ENCODE measurements at regions not wholly inside any gene's neighbourhood (a gene's known extent, or its start where the extent isn't known, plus 50 kb on each side); places are given as distances from the start of the nearest gene placed in this dataset.

DNA sequence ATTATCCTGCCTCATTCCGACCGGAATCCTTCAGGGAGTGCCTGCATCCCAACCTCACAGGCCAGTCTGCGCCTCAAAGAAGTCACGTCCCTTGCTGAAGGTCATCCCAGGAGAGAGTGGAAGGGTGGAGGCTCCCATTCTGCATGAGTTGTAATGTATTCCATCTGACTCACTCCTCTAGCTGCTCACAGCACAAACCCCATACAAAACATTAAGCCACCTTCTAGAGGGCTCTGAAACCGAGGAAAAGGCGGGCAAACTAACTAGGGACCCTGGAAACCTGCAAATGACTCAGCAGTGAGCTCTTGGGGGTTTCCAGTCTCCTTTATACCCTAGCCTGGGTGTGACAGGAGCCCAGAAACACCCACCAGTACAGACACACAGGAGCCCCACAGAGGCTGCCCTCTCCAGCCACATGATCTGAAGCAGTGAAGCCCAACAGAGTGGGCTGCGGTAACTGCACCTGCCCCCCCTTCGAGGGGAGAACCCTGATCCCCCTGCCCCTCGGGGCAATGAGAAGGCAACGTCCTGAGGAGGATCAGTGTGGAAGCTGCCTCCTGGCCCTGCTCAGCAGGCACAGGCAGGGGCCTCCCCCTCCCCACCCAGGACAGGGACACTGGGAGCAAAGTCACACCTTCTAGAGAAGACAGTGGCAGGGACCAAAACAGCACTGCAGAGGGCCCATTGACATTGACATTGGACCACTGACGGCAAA is 69.3 kb upstream of the SNTG2 start:
- WGBS: 52% methylated on average over 11 of the region's 11 CpGs
- H3K9ac ChIP-seq (ENCODE audit: low read length): no peak overlapping the region
- no peak overlapping the region for H2AFZ ChIP-seq (ENCODE audit: low read depth, low read length)
- no peaks in the 10 kb centered on the region for H3K36me3 ChIP-seq (ENCODE audit: control insufficient read depth in 1 of 2, insufficient read depth in 2 of 2, low read depth in 1 of 2, low read length in 2 of 2)
- H2AK5ac ChIP-seq (ENCODE audit: low read length, severe bottlenecking): no peak overlapping the region
- no peak overlapping the region for H3K18ac ChIP-seq (ENCODE audit: low read depth in 1 of 2, low read length in 2 of 2)
- H3K27me3 ChIP-seq (ENCODE audit: control insufficient read depth in 1 of 2, insufficient read depth in 1 of 2, low read length in 2 of 2): peaks cover 21 to 53% of the 10 kb centered on the region in 2 experiments
- H2BK15ac ChIP-seq (ENCODE audit: low read depth, poor library complexity, severe bottlenecking): no peak overlapping the region
- H3K9me3 ChIP-seq (ENCODE audit: control insufficient read depth, low read length): no peaks in the 10 kb centered on the region
- H2BK5ac ChIP-seq (ENCODE audit: low read depth, low read length, poor library complexity, severe bottlenecking): no peak overlapping the region
- H3K23ac ChIP-seq (ENCODE audit: low read length in 2 of 2): no peak overlapping the region
- no peaks in the 10 kb centered on the region for H3K4me1 ChIP-seq (ENCODE audit: control insufficient read depth, insufficient read depth, low read depth, low read length)
- H3K4me3 ChIP-seq (ENCODE audit: insufficient read depth in 1 of 2, low read depth in 1 of 2, low read length in 2 of 2): no peak overlapping the region
- H3K27ac ChIP-seq (ENCODE audit: low read length, poor library complexity, severe bottlenecking): no peak overlapping the region
- no peak overlapping the region for H3K4ac ChIP-seq (ENCODE audit: low read depth in 1 of 2, low read length in 2 of 2)
- H3K14ac ChIP-seq (ENCODE audit: low read length in 2 of 2): no peak overlapping the region
- no peak overlapping the region for H4K8ac ChIP-seq (ENCODE audit: low read length)
- DNase-seq: no peak
- no peak overlapping the region for H4K91ac ChIP-seq (ENCODE audit: low read length)
- H3K79me1 ChIP-seq (replicated peaks; ENCODE audit: low read length, poor library complexity, severe bottlenecking): no peaks in the 10 kb centered on the region
- no peak overlapping the region for H2BK12ac ChIP-seq (ENCODE audit: low read length in 2 of 2)
- H2BK120ac ChIP-seq (ENCODE audit: low read depth, low read length): no peak overlapping the region
- no peak overlapping the region for H3K4me2 ChIP-seq (ENCODE audit: low read length, poor library complexity, severe bottlenecking)

DNA sequence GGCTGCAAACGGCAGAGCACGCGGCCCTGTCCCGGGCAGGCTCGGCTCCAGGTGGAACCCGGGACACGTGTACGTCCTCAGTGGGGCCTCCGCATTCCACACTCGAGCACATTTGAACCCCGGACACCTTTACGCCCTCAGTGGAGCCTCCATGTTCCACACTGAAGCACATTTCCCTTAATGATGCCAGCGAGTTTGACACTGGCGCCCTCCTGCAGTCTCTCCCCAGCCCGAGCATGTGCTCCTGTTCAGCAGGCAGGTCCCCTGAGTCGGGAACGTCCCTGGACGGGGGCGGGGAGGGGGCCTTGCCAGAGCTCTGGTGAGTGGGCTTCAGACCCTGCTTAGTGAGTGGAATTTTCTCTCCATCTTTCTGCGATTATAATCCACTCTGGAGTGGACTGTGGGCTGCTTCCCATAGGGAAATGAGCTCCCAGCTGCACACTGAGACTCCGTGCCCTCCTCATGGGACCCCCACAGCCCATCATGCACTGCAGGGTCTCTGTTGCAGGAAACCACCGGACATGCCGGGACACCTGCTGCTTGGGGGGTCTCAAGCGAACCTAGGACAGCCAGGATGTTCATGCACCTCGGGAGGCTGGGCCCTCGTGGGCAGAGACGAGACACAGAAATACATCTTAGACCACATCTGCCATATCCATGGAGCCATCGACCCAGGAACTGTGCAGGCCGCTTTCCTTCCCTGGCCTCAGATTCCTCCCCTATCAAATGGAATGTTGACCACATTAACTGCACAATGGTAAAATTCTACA is 70.3 kb upstream of the SNTG2 start:
- Histone ChIP-seq H2AK5ac (ENCODE audit: low read length, severe bottlenecking) (no peak overlapping the region), H3K14ac (ENCODE audit: low read length in 2 of 2) (no peak overlapping the region), H4K91ac (ENCODE audit: low read length) (no peak overlapping the region), H3K9me3 (ENCODE audit: control insufficient read depth, low read length) (no peaks in the 10 kb centered on the region), H3K23ac (ENCODE audit: low read length in 2 of 2) (no peak overlapping the region), H3K18ac (ENCODE audit: low read depth in 1 of 2, low read length in 2 of 2) (no peak overlapping the region), H3K9ac (ENCODE audit: low read length) (no peak overlapping the region), H2BK5ac (ENCODE audit: low read depth, low read length, poor library complexity, severe bottlenecking) (no peak overlapping the region), H2BK15ac (ENCODE audit: low read depth, poor library complexity, severe bottlenecking) (no peak overlapping the region), H3K4me2 (ENCODE audit: low read length, poor library complexity, severe bottlenecking) (no peak overlapping the region), H3K79me1 (replicated peaks; ENCODE audit: low read length, poor library complexity, severe bottlenecking) (no peaks in the 10 kb centered on the region), H3K4ac (ENCODE audit: low read depth in 1 of 2, low read length in 2 of 2) (no peak overlapping the region), H3K4me3 (ENCODE audit: insufficient read depth in 1 of 2, low read depth in 1 of 2, low read length in 2 of 2) (no peak overlapping the region), H3K27ac (ENCODE audit: low read length, poor library complexity, severe bottlenecking) (no peak overlapping the region), H3K27me3 (ENCODE audit: control insufficient read depth in 1 of 2, insufficient read depth in 1 of 2, low read length in 2 of 2) (peaks cover 21 to 54% of the 10 kb centered on the region in 2 experiments), H4K8ac (ENCODE audit: low read length) (no peak overlapping the region), H2BK12ac (ENCODE audit: low read length in 2 of 2) (no peak overlapping the region), H3K36me3 (ENCODE audit: control insufficient read depth in 1 of 2, insufficient read depth in 2 of 2, low read depth in 1 of 2, low read length in 2 of 2) (no peaks in the 10 kb centered on the region), H2BK120ac (ENCODE audit: low read depth, low read length) (no peak overlapping the region), H3K4me1 (ENCODE audit: control insufficient read depth, insufficient read depth, low read depth, low read length) (no peaks in the 10 kb centered on the region), H2AFZ (ENCODE audit: low read depth, low read length) (no peak overlapping the region)
- no peak for DNase-seq
- 84% methylated on average over 27 of the region's 29 CpGs for whole genome bisulfite sequencing

DNA sequence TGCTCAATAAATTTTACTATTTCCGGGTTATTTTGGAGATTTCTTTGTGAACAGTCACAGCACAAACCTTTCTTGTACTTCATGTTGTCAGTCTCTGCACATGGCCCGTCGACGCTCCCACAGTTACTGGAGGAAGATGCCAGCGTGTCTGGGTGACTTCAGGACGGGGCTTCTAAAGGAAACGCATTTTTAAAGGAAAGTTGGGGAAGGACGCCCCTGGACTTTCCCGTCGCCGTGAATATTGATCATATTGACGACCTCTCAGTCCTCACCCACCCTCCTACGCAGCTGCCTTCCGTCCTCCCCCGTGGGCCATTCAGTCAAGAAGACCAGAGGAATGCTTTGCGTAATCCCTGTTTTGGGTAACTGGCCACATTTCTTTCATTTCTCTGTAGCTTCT is 71.1 kb upstream of the SNTG2 start:
- Histone ChIP-seq H3K9ac (ENCODE audit: low read length) (no peak overlapping the region), H2BK15ac (ENCODE audit: low read depth, poor library complexity, severe bottlenecking) (no peak overlapping the region), H3K4me1 (ENCODE audit: control insufficient read depth, insufficient read depth, low read depth, low read length) (no peaks in the 10 kb centered on the region), H3K14ac (ENCODE audit: low read length in 2 of 2) (no peak overlapping the region), H4K8ac (ENCODE audit: low read length) (no peak overlapping the region), H3K36me3 (ENCODE audit: control insufficient read depth in 1 of 2, insufficient read depth in 2 of 2, low read depth in 1 of 2, low read length in 2 of 2) (no peaks in the 10 kb centered on the region), H2AFZ (ENCODE audit: low read depth, low read length) (no peak overlapping the region), H3K4ac (ENCODE audit: low read depth in 1 of 2, low read length in 2 of 2) (no peak overlapping the region), H3K79me1 (replicated peaks; ENCODE audit: low read length, poor library complexity, severe bottlenecking) (no peaks in the 10 kb centered on the region), H3K9me3 (ENCODE audit: control insufficient read depth, low read length) (no peaks in the 10 kb centered on the region), H3K23ac (ENCODE audit: low read length in 2 of 2) (no peak overlapping the region), H3K27me3 (ENCODE audit: control insufficient read depth in 1 of 2, insufficient read depth in 1 of 2, low read length in 2 of 2) (peaks cover 14 to 48% of the 10 kb centered on the region in 2 experiments), H4K91ac (ENCODE audit: low read length) (no peak overlapping the region), H3K18ac (ENCODE audit: low read depth in 1 of 2, low read length in 2 of 2) (no peak overlapping the region), H3K4me2 (ENCODE audit: low read length, poor library complexity, severe bottlenecking) (no peak overlapping the region), H3K4me3 (ENCODE audit: insufficient read depth in 1 of 2, low read depth in 1 of 2, low read length in 2 of 2) (no peak overlapping the region), H2AK5ac (ENCODE audit: low read length, severe bottlenecking) (no peak overlapping the region), H3K27ac (ENCODE audit: low read length, poor library complexity, severe bottlenecking) (no peak overlapping the region), H2BK120ac (ENCODE audit: low read depth, low read length) (no peak overlapping the region), H2BK12ac (ENCODE audit: low read length in 2 of 2) (no peak overlapping the region), H2BK5ac (ENCODE audit: low read depth, low read length, poor library complexity, severe bottlenecking) (no peak overlapping the region)
- DNase-seq: no peak
- WGBS: 86% methylated on average over 16 of the region's 16 CpGs

DNA sequence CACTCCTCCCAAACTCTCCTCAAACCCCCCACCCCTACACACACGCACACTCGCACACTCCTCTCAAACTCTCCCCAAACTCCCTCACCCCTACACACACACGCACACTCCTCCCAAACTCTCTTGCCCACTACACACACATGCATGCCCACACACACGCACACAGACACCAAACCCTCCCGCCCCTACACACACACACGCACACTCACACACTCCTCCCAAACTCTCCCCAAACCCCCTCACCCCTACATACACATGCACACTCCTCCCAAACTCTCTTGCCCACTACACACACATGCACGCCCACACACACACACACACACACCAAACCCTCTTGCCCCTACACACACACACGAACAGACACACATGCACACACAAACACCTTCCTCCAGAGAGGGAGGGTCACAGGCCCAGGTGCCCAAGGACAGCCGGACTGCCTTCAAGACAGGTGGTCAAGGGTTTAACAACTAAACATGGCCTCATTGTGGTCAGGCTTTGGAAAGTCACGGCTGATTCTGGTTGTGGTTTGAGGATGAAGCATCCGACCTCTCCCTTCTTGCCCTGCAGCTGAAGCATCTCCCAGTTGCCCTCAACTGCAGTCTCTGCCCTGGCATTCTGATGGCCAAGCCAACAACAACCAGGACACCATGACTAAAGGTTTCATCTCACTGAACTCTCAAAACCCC is 72.3 kb upstream of the SNTG2 start:
- Histone ChIP-seq H3K18ac (ENCODE audit: low read depth in 1 of 2, low read length in 2 of 2) (no peak overlapping the region), H4K8ac (ENCODE audit: low read length) (no peak overlapping the region), H3K4ac (ENCODE audit: low read depth in 1 of 2, low read length in 2 of 2) (no peak overlapping the region), H3K27me3 (ENCODE audit: control insufficient read depth in 1 of 2, insufficient read depth in 1 of 2, low read length in 2 of 2) (peaks cover 2 to 48% of the 10 kb centered on the region in 2 experiments), H3K36me3 (ENCODE audit: control insufficient read depth in 1 of 2, insufficient read depth in 2 of 2, low read depth in 1 of 2, low read length in 2 of 2) (no peaks in the 10 kb centered on the region), H3K4me2 (ENCODE audit: low read length, poor library complexity, severe bottlenecking) (no peak overlapping the region), H3K27ac (ENCODE audit: low read length, poor library complexity, severe bottlenecking) (no peak overlapping the region), H2AK5ac (ENCODE audit: low read length, severe bottlenecking) (no peak overlapping the region), H3K23ac (ENCODE audit: low read length in 2 of 2) (no peak overlapping the region), H3K4me3 (ENCODE audit: insufficient read depth in 1 of 2, low read depth in 1 of 2, low read length in 2 of 2) (no peak overlapping the region), H2BK120ac (ENCODE audit: low read depth, low read length) (no peak overlapping the region), H3K79me1 (replicated peaks; ENCODE audit: low read length, poor library complexity, severe bottlenecking) (no peaks in the 10 kb centered on the region), H2AFZ (ENCODE audit: low read depth, low read length) (no peak overlapping the region), H2BK5ac (ENCODE audit: low read depth, low read length, poor library complexity, severe bottlenecking) (no peak overlapping the region), H2BK15ac (ENCODE audit: low read depth, poor library complexity, severe bottlenecking) (no peak overlapping the region), H3K4me1 (ENCODE audit: control insufficient read depth, insufficient read depth, low read depth, low read length) (no peaks in the 10 kb centered on the region), H3K9ac (ENCODE audit: low read length) (no peak overlapping the region), H2BK12ac (ENCODE audit: low read length in 2 of 2) (no peak overlapping the region), H4K91ac (ENCODE audit: low read length) (no peak overlapping the region), H3K9me3 (ENCODE audit: control insufficient read depth, low read length) (no peaks in the 10 kb centered on the region), H3K14ac (ENCODE audit: low read length in 2 of 2) (no peak overlapping the region)
- 83% methylated on average over 11 of the region's 11 CpGs for whole genome bisulfite sequencing
- no peak for DNase-seq

All from mesenchymal stem cell (in vitro differentiated cells and primary cell).